ENCODE measurements at regions not wholly inside any gene's neighbourhood (a gene's known extent, or its start where the extent isn't known, plus 50 kb on each side); places are given as distances from the start of the nearest gene placed in this dataset.

- POLR2A ChIA-PET (ENCODE audit: partially characterized antibody): no interaction called here
- no peak for TF ChIP-seq EGR1 (IDR thresholded peaks at IDR 0.05; ENCODE audit: borderline replicate concordance, low read depth, low read length)
- TF ChIP-seq ZNF274 (IDR thresholded peaks at IDR 0.05; ENCODE audit: borderline replicate concordance, extremely low read depth, low read length): no peak
- TF ChIP-seq RFX5 (IDR thresholded peaks at IDR 0.05; ENCODE audit: borderline replicate concordance, low read depth, low read length): no peak
- no peak for TF ChIP-seq POU5F1 (IDR thresholded peaks at IDR 0.05; ENCODE audit: low read depth, low read length)
- no peak for TF ChIP-seq CTCF (IDR thresholded peaks at IDR 0.05; ENCODE audit: control extremely low read depth in 1 of 3, insufficient read depth in 1 of 3, low read depth in 1 of 3, low read length in 3 of 3)
- TF ChIP-seq GTF2F1 (IDR thresholded peaks at IDR 0.05; ENCODE audit: borderline replicate concordance, low read depth, low read length): no peak
- no peak for TF ChIP-seq CEBPB (IDR thresholded peaks at IDR 0.05; ENCODE audit: low read depth, low read length)
- no peak for TF ChIP-seq KDM4A (IDR thresholded peaks at IDR 0.05; ENCODE audit: low read depth, low read length, severe bottlenecking)
- no peak for TF ChIP-seq SIN3A (conservative IDR thresholded peaks at IDR 0.05 in 1 of 2, IDR thresholded peaks at IDR 0.05 in 1 of 2; ENCODE audit: low read depth in 1 of 2, low read length in 2 of 2)
- no peak for TF ChIP-seq TBP (IDR thresholded peaks at IDR 0.05; ENCODE audit: low read depth, low read length)
- no peak for TF ChIP-seq CTBP2 (IDR thresholded peaks at IDR 0.05; ENCODE audit: borderline replicate concordance, insufficient read depth, insufficient read length, low read length)
- TF ChIP-seq PHF8 (conservative IDR thresholded peaks at IDR 0.05; ENCODE audit: low read depth, low read length): no peak
Observed at GRCh38 chr4:52408471-52408870, 250.6 kb downstream of the USP46 start.

More at GRCh38 chr4:52408471-52408870, 250.6 kb downstream of the USP46 start:
- CTCF ChIA-PET (ENCODE audit: partially characterized antibody): interaction anchor here (0.6 kb wide), 1 partner anchor 31 kb away, joined by 3 read pairs; no protein-coding TSS in a partner anchor
- Histone ChIP-seq H3K4me3 (ENCODE audit: extremely low read depth in 1 of 4, insufficient read depth in 2 of 4, low read depth in 3 of 4, low read length in 4 of 4) (no peak overlapping the region), H3K4me2 (ENCODE audit: insufficient read depth in 1 of 2, low read depth in 2 of 2, low read length in 2 of 2) (no peak overlapping the region), H3K14ac (ENCODE audit: insufficient read length) (no peak overlapping the region), H3K4me1 (replicated peaks in 1 of 4; ENCODE audit: control insufficient read depth in 3 of 4, insufficient read depth in 4 of 4, low read length in 3 of 4) (no peaks in the 10 kb centered on the region), H4K20me1 (replicated peaks in 1 of 2; ENCODE audit: control insufficient read depth in 1 of 2, insufficient read depth in 2 of 2, low read length in 2 of 2) (no peaks in the 10 kb centered on the region), H2BK5ac (ENCODE audit: low read depth, low read length) (no peak overlapping the region), H3K56ac (replicated peaks; ENCODE audit: insufficient read length, low read depth, low read length) (no peak overlapping the region), H3K36me3 (ENCODE audit: control insufficient read depth in 2 of 4, insufficient read depth in 4 of 4, low read length in 3 of 4) (no peaks in the 10 kb centered on the region), H2AFZ (ENCODE audit: low read length) (no peak overlapping the region), H4K8ac (ENCODE audit: extremely low read depth, insufficient read depth, low read length) (no peak overlapping the region), H3K23ac (ENCODE audit: insufficient read length) (no peak overlapping the region), H4K91ac (replicated peaks; ENCODE audit: insufficient read length, low read length) (no peak overlapping the region), H2BK120ac (replicated peaks; ENCODE audit: low read depth, low read length) (no peak overlapping the region), H2BK12ac (ENCODE audit: low read depth, low read length) (no peak overlapping the region), H2AK5ac (ENCODE audit: low read depth, low read length) (no peak overlapping the region), H3K79me2 (ENCODE audit: control insufficient read depth in 1 of 2, insufficient read depth in 2 of 2, low read length in 2 of 2) (no peaks in the 10 kb centered on the region), H2BK15ac (ENCODE audit: low read length) (no peak overlapping the region), H3K9me3 (ENCODE audit: insufficient read depth in 2 of 2, low read depth in 1 of 2, low read length in 1 of 2) (peaks cover 10 to 17% of the 10 kb centered on the region in 2 experiments; a peak in 3 of 4 replicates), H3K23me2 (ENCODE audit: low read depth, low read length) (no peaks in the 10 kb centered on the region), H2BK20ac (ENCODE audit: low read length) (no peak overlapping the region), H3K27ac (ENCODE audit: low read depth, low read length) (no peak overlapping the region), H3K18ac (ENCODE audit: extremely low read depth, low read length) (no peak overlapping the region), H3K4ac (replicated peaks; ENCODE audit: insufficient read length, low read depth, low read length) (no peak overlapping the region), H3K9ac (replicated peaks in 1 of 4; ENCODE audit: extremely low read depth in 1 of 4, low read depth in 3 of 4, low read length in 3 of 4) (no peak overlapping the region), H3K79me1 (ENCODE audit: low read depth, low read length) (no peaks in the 10 kb centered on the region), H4K5ac (ENCODE audit: insufficient read length, low read depth, low read length) (no peak overlapping the region), H3K27me3 (replicated peaks in 1 of 4; ENCODE audit: control insufficient read depth in 3 of 4, extremely low read depth in 1 of 4, insufficient read depth in 3 of 4, low read length in 3 of 4) (no peaks in the 10 kb centered on the region)
- DNase-seq (ENCODE audit: low read depth in 1 of 2, low spot score in 2 of 2): no peak
- no peak for FAIRE-seq
- 84% methylated on average over 6 of the region's 6 CpGs; no CpG with 5 or more reads in 1 of the 2 experiments for WGBS, 2 experiments (ENCODE audit: extremely low coverage in 1 of 2, insufficient coverage in 1 of 2, insufficient read length in 1 of 2, insufficient replicate concordance in 2 of 2, low coverage in 1 of 2, low lambda C conversion rate in 2 of 2, missing lambda C conversion rate in 1 of 2)

Measured in H1 (cell line).